MCF 10A (cell line): ENCODE measurements at regions not wholly inside any gene's neighbourhood (a gene's known extent, or its start where the extent isn't known, plus 50 kb on each side); places are given as distances from the start of the nearest gene placed in this dataset.

Source experiments
- BruUV-seq: library from RNA; stranded (reverse); fragments of 400-500 nt; replicated peaks from 2 replicates; lab custom pipeline; 2021; lab: Mats Ljungman, UMichigan
- CTCF ChIA-PET: fragments of 300-600 bp; sonication (Branson Sonifier 250); formaldehyde crosslinking; extraction: SDS; loops from one replicate; lab custom pipeline; 2021; ENCODE audit warnings: antibody characterized with exemption, inconsistent platforms; lab: Yijun Ruan, JAX
- POLR2A ChIA-PET: fragments of 300-600, 350-650 bp; sonication (Branson Sonifier 250); formaldehyde crosslinking; extraction: SDS; loops from one replicate; lab custom pipeline; 2020; ENCODE audit warnings: antibody characterized with exemption, inconsistent platforms; lab: Yijun Ruan, JAX
- DNase-seq: peaks from one replicate; pipeline ENCODE4 v3.0.0-alpha.2; 2018; ENCODE audit not compliant: unreplicated experiment
- H3K27ac Mint-ChIP-seq: one replicate; pipeline ENCODE4 v1.8.0; 2022; ENCODE audit warnings: mild to moderate bottlenecking, low read depth, mixed read lengths; ENCODE audit not compliant: unreplicated experiment
- H3K27me3 Mint-ChIP-seq: one replicate; pipeline ENCODE4 v1.8.0; 2022; ENCODE audit warnings: mixed read lengths; ENCODE audit not compliant: insufficient read depth, unreplicated experiment
- H3K36me3 Mint-ChIP-seq: one replicate; pipeline ENCODE4 v1.8.0; 2022; ENCODE audit warnings: mild to moderate bottlenecking, moderate library complexity, mixed read lengths; ENCODE audit not compliant: insufficient read depth, unreplicated experiment
- H3K4me1 Mint-ChIP-seq: one replicate; pipeline ENCODE4 v1.8.0; 2022; ENCODE audit warnings: mixed read lengths; ENCODE audit not compliant: insufficient read depth, unreplicated experiment
- H3K4me3 Mint-ChIP-seq: one replicate; pipeline ENCODE4 v1.8.0; 2022; ENCODE audit warnings: mild to moderate bottlenecking, moderate library complexity, mixed read lengths; ENCODE audit not compliant: unreplicated experiment
- H3K9me3 Mint-ChIP-seq: one replicate; pipeline ENCODE4 v1.8.0; 2022; ENCODE audit warnings: mixed read lengths; ENCODE audit not compliant: unreplicated experiment
- CTCF ChIP-seq: fragments of 200-600 bp; IDR thresholded peaks from one replicate; pipeline ENCODE4 v1.8.0; 2022; ENCODE audit warnings: antibody characterized with exemption, mild to moderate bottlenecking; ENCODE audit not compliant: unreplicated experiment
- intact Hi-C: fragments of 100-400 bp; cut with micrococcal nuclease; formaldehyde crosslinking; loops from 2 replicates; pipeline ENCODE4 v1.14.1; 2022

GRCh38 chr5:145699846-145700245, 135.3 kb downstream of the PRELID2 start:
- Mint-ChIP-seq H3K36me3 (no peaks in the 10 kb centered on the region), H3K27me3 (no peaks in the 10 kb centered on the region), H3K4me3 (no peak overlapping the region), H3K27ac (no peak overlapping the region), H3K9me3 (no peaks in the 10 kb centered on the region), H3K4me1 (no peaks in the 10 kb centered on the region)
- DNase-seq, result no peak
- ChIA-PET POLR2A (no interaction called here), CTCF (interaction anchor here (0.8 to 4.0 kb wide), 4 partner anchors 10 to 127 kb away, joined by 3 to 44 read pairs (median 8); no protein-coding TSS in a partner anchor)
- BruUV-seq, result no TSS peak
- no peak for TF ChIP-seq CTCF
- intact Hi-C loops, result loop anchor here (5.0 kb wide), 1 partner anchor 1498 kb away; no protein-coding TSS in a partner anchor

- no peaks in the 10 kb centered on the region for H3K27me3 Mint-ChIP-seq
- no peaks in the 10 kb centered on the region for H3K4me1 Mint-ChIP-seq
- ChIA-PET CTCF (interaction anchor here (0.6 to 4.1 kb wide), 23 partner anchors 8 to 1494 kb away, joined by 3 to 44 read pairs (median 4); no protein-coding TSS in a partner anchor), POLR2A (interaction anchor here (1.1 to 1.5 kb wide), 2 partner anchors 16 to 129 kb away, joined by 4 read pairs; no protein-coding TSS in a partner anchor)
- BruUV-seq, result no TSS peak
- H3K36me3 Mint-ChIP-seq, result no peaks in the 10 kb centered on the region
- no peak overlapping the region for H3K27ac Mint-ChIP-seq
- intact Hi-C loops, result loop anchor here (1.0 to 5.0 kb wide), 6 partner anchors 115 to 1495 kb away; no protein-coding TSS in a partner anchor
- H3K9me3 Mint-ChIP-seq, result no peaks in the 10 kb centered on the region
- peak; percentile 68 for TF ChIP-seq CTCF
- no peak overlapping the region for H3K4me3 Mint-ChIP-seq
- DNase-seq, result peak; percentile 75
Measured at GRCh38 chr5:145697251-145697990, 137.7 kb downstream of the PRELID2 start.

- BruUV-seq, result no TSS peak
- H3K9me3 Mint-ChIP-seq, result no peaks in the 10 kb centered on the region
- H3K27me3 Mint-ChIP-seq, result no peaks in the 10 kb centered on the region
- intact Hi-C loops, result no loop called here
- H3K4me3 Mint-ChIP-seq, result no peak overlapping the region
- no peak overlapping the region for H3K27ac Mint-ChIP-seq
- no peaks in the 10 kb centered on the region for H3K4me1 Mint-ChIP-seq
- ChIA-PET CTCF (interaction anchor here (0.6 to 2.8 kb wide), 13 partner anchors 8 to 1526 kb away, joined by 3 to 12 read pairs (median 3); no protein-coding TSS in a partner anchor), POLR2A (no interaction called here)
- DNase-seq, result no peak
- no peak for TF ChIP-seq CTCF
- H3K36me3 Mint-ChIP-seq, result no peaks in the 10 kb centered on the region
Measured at GRCh38 chr5:145689235-145689634, 145.9 kb downstream of the PRELID2 start.

GRCh38 chr5:145687943-145688342, 147.2 kb downstream of the PRELID2 start:
- CTCF ChIA-PET, result interaction anchor here (0.6 kb wide), 1 partner anchor 144 kb away, joined by 6 read pairs; no protein-coding TSS in a partner anchor
- TF ChIP-seq CTCF, result no peak
- Mint-ChIP-seq H3K9me3 (no peaks in the 10 kb centered on the region), H3K36me3 (no peaks in the 10 kb centered on the region), H3K27me3 (no peaks in the 10 kb centered on the region), H3K4me3 (no peak overlapping the region), H3K4me1 (no peaks in the 10 kb centered on the region), H3K27ac (no peak overlapping the region)
- BruUV-seq, result no TSS peak
- POLR2A ChIA-PET, result no interaction called here
- intact Hi-C loops, result no loop called here
- DNase-seq, result no peak
